ENCODE measurements at regions not wholly inside any gene's neighbourhood (a gene's known extent, or its start where the extent isn't known, plus 50 kb on each side); places are given as distances from the start of the nearest gene placed in this dataset.

- DNase-seq (ENCODE audit: low spot score) = no peak
Observed at GRCh38 chr17:79169861-79170260, 95.2 kb downstream of the ENGASE start.

DNA sequence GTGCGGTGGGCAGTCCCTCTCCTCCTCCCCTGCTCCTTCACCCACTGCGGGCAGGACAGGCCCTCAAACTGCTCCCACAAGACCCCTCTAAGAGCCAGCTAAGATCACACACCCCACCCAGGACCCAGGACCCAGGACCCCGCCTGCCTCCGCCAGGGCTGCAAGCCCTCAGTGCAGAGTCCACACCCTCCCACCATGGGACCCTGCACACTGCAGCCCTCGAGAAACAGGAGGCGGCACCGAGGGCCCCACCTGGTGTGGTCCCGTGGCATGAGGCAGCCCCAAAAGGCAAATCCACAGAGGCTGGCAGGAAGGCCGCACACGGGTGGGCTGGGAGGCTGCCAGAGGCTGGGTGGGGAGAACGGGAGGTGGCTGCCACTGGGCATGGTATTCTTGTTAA lies 94.7 kb downstream of the ENGASE start:
- no peak for DNase-seq (ENCODE audit: low spot score)

- no peak for DNase-seq (ENCODE audit: low spot score)
Observed at GRCh38 chr17:79168486-79169055, 93.9 kb downstream of the ENGASE start.

DNA sequence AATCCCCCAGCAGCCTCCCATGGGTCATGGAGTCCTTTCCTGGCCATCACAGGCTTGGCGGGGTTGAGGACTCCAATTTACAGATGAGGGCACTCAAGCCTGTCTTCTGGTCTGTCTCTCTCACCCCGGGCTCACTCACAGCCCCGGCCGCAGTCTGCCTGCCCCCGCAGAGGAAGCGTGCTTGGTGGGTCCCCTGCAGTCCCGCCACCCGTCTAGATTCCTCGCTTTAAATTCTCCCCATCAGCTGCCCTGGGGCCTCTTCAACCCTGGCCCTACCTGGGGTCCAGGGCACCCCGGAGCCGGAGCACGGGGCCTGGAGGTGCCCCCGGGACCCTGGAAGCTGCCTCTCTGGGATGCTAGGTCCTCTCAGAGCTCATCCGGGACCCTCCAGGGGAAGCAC lies 92.9 kb downstream of the ENGASE start:
- DNase-seq (ENCODE audit: low spot score) = no peak

GRCh38 chr17:79165756-79166473 lies 91.3 kb downstream of the ENGASE start:
- no peak for DNase-seq (ENCODE audit: low spot score)

- DNase-seq (ENCODE audit: low spot score) = no peak
Observed at GRCh38 chr17:79164913-79165695, 90.5 kb downstream of the ENGASE start.

GRCh38 chr17:79164408-79164807 lies 89.8 kb downstream of the ENGASE start:
- DNase-seq (ENCODE audit: low spot score) = no peak

- DNase-seq (ENCODE audit: low spot score) = no peak
Observed at GRCh38 chr17:79163071-79163470, 88.4 kb downstream of the ENGASE start.

GRCh38 chr17:79162012-79162963 lies 87.7 kb downstream of the ENGASE start:
- no peak for DNase-seq (ENCODE audit: low spot score)

DNA sequence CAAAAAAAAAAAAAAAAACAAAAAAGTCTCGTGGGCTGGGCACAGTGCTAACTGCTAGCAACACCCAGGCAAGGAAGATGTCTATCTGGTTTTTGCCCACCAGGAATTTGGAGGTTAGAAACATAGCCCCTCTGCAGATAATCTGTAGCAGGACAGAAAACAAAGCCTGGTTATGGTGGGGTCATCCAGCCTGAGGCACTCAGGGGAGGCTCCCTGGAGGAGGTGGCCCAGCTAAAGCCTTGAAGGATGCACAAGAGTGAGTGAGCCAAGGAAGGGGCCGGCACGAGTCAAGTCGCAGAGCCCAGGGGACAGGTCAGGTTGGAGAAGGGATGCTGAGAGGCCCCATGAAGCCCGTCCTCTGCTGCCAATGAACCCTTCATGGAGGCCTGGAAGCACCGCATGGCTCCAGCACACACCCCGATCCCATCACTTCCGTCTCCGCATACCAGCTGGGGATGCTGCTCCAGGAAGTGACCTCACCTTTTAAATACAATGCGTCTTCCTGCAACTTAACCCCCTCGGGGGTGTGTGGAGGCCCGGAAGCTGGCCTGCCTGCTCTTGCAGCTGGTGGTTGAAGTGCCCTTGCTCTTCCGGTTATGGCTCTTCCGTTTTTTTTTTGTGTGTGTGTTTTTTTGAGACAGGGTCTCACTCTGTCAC lies 86.5 kb downstream of the ENGASE start:
- DNase-seq (ENCODE audit: low spot score) = peak; percentile 37

GRCh38 chr17:79159926-79160325 lies 85.3 kb downstream of the ENGASE start:
- DNase-seq (ENCODE audit: low spot score) = no peak

- DNase-seq (ENCODE audit: low spot score) = no peak
Observed at GRCh38 chr17:79159471-79159870, 84.8 kb downstream of the ENGASE start.

- DNase-seq (ENCODE audit: low spot score) = no peak
Observed at GRCh38 chr17:79156463-79157095, 82.0 kb downstream of the ENGASE start.

DNA sequence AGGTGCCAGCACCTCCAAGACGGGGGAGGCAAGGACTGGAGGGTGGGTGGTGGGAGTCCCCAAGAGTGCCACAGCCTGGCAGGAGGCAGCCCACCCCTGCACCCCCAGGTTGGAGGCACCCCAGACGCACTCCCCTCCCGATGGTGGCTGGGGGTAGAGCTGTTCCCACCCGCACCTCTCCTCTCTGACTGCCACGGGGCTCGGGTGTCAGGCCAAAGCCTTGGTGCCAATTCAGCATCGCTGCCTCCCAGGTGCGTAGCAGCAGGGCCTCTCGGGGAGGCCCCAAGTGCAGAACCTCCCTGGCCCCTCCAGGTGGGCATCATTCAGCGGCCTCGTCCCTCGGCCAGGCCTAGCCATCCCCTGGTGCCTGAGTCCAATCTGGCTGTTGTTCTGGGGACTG lies 81.1 kb downstream of the ENGASE start:
- no peak for DNase-seq (ENCODE audit: low spot score)

DNA sequence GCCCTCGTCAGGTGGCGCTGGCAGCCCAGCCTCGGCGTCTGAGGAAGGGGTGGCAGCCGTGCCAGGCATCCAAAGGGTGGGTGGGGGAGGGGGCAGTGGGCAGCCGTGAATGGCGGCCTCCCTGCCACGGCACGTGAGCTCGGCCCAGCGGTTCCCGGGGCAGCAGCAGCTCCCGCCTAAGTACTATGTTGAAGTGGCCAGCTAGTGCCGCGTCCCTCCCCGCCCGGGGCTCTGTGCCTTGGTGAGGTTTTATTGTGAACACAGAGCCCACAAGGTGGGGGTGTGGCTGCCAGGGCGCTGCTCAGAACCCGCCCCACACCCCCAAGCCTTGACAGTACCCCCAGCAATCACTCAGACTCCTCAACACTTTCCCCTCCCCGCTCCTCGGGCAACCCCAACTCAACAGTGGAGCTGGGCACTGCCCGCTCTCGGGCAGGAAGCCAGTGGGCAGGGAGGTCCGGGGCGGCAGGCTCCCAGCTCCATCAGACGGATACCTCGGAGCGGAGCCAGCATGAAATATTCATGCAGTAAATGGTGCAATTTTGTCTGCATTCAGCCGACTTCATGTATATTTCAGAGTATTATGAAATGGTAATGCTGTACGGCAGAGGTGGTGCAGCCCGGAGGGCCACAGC lies 80.4 kb downstream of the ENGASE start:
- no peak for DNase-seq (ENCODE audit: low spot score)

DNA sequence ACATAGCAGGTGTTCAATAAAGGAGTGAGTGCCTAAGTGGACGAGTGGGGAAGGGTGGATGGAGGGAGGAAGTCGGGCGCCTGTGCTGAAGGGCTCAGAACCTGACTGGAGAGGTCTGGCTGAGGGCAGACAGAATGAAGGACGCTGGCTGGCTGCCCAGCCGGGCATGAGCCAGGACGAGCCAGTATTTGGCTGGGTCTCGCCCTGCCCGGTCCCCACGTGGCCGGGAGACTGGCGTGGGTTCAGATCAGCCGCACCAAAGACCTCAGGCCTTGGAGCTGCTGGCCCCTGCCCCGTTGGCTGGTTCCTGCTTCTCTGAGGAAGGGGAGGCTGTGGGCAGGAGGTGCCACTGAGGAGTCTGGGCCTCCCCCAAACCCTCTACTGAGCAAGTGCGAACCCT lies 79.8 kb downstream of the ENGASE start:
- no peak for DNase-seq (ENCODE audit: low spot score)

DNA sequence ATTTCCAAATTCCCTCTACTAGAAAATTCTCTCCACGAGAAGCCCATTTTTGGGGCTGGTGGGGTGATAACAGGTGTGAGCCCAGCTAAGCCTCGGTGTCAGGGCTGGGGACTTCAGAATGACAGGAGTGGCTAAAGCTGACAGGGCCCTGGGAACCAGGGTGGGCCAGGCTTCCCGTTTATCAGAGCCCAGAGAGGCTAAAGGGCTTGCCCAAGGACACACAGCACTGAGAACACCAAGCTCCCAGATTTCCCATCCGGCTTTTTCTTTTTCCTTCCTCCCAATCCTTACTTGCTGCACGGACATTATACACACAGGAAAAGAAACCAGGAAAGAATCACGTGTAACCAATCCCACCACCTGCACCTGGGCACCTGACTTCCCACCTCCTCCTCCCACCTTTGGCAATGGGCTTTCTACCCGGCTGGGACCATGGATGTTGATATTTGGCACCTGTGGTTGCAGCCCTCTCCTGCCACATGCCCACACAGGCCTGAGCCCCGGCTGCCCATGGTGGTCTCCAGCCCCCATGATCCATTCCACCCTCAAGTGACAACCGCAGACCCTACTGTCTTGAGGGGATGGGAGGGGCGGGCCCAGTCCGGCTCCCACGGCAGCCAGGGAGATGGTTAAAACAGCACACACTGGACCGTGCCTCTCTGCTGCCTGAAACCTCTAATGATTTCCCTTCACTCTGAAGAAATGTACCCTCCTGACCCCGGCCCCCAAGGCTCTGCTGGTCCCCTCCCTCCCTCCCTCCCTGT lies 78.9 kb downstream of the ENGASE start:
- no peak for DNase-seq (ENCODE audit: low spot score)

DNA sequence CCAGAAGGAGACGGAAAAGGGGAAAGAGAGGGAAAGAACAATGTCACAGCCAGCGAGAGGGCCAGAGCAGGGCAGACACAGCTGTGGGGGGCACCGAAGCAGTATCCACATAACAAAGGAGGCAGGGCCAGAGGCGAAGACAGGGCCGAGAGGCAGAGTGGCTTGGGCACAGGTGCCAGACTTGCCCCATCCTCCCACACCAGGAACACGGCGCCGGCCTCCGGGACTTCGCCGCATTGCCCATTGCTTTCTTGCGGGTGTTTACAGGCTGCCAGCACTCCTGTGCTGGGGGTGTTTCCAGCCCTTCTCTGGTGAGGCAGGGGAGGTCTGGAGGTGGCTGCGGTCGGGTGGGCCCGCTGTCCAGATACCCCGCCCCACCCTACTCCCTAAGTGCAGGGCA lies 78.0 kb downstream of the ENGASE start:
- DNase-seq (ENCODE audit: low spot score) = no peak

DNA sequence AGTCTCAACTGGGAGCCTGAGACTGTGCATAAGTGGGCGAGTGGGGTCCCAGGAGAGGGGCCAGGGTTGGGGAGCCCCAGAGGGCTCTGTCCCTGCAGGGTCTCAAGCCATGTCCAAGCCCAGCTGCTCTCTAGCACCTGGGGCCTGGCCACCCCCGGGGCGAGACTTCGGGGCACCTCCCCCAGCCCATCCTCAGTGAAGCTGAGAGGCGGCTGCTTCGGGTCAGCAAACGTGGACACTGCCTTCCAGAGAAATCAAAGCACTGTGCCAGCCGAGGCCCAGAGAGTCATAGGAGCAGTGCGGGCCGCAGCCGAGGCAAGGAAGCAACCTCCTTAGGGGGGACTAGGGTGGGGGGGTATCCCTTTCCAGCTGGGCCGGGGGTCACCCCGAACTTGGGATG lies 77.5 kb downstream of the ENGASE start:
- no peak for DNase-seq (ENCODE audit: low spot score)

DNA sequence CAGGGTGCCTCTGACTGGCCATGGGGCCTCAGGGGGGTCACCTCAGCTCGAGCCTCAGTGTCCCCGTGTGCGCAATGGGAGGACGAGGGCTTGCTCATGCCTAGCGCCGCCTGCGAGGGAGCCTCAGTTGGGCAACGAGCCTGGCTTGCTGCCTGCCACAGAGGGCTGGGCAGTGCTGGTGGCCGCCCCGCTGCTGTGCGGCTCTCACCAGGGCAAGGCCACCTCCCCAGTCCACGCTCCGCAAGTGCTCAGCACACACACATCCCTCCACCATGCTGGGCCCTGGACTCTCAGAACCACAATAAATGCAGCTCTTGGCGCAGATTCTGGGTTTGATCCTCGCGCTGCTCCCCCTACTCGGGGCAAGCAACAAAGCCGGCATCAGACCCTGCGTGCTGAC lies 76.2 kb downstream of the ENGASE start:
- DNase-seq (ENCODE audit: low spot score) = no peak
